ENCODE measurements at regions not wholly inside any gene's neighbourhood (a gene's known extent, or its start where the extent isn't known, plus 50 kb on each side); places are given as distances from the start of the nearest gene placed in this dataset.

DNA sequence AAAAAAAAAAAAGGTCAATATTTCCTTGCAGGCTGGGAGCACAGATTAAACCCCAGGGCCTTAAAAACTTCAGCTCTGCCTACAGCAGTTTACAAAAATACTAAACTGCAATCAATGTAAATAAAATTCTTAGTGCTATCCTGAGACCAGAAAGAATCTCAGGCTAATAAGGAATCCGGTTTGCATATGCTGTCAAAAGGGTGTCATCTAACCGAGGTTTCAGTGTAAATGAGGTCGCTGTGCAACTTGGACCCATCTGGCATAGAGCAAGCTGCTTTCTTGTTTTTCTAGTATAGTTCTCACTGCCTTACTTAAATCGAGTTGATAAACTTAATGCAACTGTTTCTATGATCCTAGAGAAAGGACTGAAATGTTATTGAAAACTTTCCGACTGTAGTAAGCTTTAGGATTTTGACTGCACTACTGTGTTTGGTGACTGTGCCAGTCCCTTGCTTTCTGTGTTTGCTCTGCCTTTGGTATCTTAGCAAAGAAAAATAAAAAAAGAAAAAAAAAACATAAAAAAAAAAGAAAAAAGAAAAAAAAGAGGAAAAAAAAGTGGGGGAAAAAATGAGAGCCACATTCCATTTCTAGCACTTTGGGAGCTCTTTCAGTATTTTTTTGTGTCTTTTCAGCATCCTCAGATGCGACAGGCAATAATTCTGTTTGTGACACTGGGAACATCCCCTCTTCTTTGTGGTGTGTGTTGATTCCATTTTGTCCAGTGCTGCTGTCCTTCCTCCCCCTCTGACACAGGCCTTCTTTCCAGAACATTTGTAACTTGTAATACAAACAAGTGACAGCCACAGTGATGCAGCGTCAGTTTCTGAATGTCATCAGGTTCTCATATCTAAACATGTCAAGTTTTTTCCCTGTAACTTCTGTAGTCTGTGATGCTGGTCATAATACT is 340.5 kb downstream of the ZNF536 start:
- ChIA-PET CTCF (no interaction called here), POLR2A (no interaction called here)
- no peak for DNase-seq (ENCODE audit: low spot score)
- no peaks in the 10 kb centered on the region for H3K36me3 Mint-ChIP-seq
- no peaks in the 10 kb centered on the region for H3K27me3 Mint-ChIP-seq (ENCODE audit: low read depth)
- H3K9me3 Mint-ChIP-seq, result no peaks in the 10 kb centered on the region
- H3K4me3 Mint-ChIP-seq, result no peak overlapping the region
- H3K4me1 Mint-ChIP-seq, result peaks cover 24% of the 10 kb centered on the region
- no peak for ATAC-seq
- TF ChIP-seq, protein P1, sequence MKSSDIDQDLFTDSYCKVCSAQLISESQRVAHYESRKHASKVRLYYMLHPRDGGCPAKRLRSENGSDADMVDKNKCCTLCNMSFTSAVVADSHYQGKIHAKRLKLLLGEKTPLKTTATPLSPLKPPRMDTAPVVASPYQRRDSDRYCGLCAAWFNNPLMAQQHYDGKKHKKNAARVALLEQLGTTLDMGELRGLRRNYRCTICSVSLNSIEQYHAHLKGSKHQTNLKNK (CRISPR knock-in tag; IDR thresholded peaks at IDR 0.05), result no peak
- TF ChIP-seq CREM (CRISPR knock-in tag; IDR thresholded peaks at IDR 0.05) (no peak), EMX1 (CRISPR knock-in tag; IDR thresholded peaks at IDR 0.05) (no peak), NFATC4 (CRISPR knock-in tag; IDR thresholded peaks at IDR 0.05) (no peak), MYBL2 (CRISPR knock-in tag; IDR thresholded peaks at IDR 0.05) (no peak), PRRX2 (CRISPR knock-in tag; IDR thresholded peaks at IDR 0.05) (no peak), KAT7 (CRISPR knock-in tag; IDR thresholded peaks at IDR 0.05; ENCODE audit: borderline replicate concordance) (no peak), TP53 (CRISPR knock-in tag; IDR thresholded peaks at IDR 0.05) (no peak), TEAD4 (CRISPR knock-in tag; IDR thresholded peaks at IDR 0.05) (no peak)
- TF ChIP-seq, protein P2, sequence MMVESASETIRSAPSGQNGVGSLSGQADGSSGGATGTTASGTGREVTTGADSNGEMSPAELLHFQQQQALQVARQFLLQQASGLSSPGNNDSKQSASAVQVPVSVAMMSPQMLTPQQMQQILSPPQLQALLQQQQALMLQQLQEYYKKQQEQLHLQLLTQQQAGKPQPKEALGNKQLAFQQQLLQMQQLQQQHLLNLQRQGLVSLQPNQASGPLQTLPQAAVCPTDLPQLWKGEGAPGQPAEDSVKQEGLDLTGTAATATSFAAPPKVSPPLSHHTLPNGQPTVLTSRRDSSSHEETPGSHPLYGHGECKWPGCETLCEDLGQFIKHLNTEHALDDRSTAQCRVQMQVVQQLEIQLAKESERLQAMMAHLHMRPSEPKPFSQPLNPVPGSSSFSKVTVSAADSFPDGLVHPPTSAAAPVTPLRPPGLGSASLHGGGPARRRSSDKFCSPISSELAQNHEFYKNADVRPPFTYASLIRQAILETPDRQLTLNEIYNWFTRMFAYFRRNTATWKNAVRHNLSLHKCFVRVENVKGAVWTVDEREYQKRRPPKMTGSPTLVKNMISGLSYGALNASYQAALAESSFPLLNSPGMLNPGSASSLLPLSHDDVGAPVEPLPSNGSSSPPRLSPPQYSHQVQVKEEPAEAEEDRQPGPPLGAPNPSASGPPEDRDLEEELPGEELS (CRISPR knock-in tag; IDR thresholded peaks at IDR 0.05), result no peak
- TF ChIP-seq, protein P3, sequence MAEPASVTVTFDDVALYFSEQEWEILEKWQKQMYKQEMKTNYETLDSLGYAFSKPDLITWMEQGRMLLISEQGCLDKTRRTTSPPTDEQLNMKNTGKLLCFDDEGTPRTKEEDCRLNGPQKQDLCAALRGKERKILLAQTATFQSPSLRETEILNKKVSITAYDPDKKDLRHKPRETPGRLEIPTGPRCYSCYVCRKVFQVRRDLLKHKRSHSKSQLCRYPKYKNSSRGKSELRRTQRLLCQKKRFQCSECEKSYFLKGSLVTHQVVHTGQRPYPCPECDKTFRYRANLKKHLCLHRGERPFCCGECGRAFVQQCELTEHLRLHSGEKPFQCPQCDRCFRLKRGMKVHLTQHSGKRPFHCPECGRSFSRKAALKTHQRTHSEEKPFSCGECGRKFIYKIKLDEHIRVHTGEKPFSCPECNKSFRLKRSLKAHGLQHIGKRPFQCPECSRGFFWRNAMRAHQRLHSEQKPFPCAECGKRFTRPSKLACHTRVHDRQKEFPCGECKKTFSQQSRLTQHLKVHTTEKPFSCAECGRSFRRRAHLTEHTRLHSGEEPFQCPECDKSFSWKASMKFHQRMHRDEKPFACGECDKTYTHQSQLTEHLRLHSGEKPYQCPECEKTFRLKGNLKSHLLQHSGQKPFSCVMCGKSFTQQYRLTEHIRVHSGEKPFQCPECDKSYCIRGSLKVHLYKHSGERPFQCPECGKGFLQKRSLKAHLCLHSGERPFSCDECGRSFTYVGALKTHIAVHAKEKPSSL (CRISPR knock-in tag; conservative IDR thresholded peaks at IDR 0.05), result no peak
- TF ChIP-seq, protein P4, sequence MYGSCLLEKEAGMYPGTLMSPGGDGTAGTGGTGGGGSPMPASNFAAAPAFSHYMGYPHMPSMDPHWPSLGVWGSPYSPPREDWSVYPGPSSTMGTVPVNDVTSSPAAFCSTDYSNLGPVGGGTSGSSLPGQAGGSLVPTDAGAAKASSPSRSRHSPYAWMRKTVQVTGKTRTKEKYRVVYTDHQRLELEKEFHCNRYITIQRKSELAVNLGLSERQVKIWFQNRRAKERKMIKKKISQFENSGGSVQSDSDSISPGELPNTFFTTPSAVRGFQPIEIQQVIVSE (CRISPR knock-in tag; IDR thresholded peaks at IDR 0.05; ENCODE audit: borderline replicate concordance), result no peak
- TF ChIP-seq, protein P5, sequence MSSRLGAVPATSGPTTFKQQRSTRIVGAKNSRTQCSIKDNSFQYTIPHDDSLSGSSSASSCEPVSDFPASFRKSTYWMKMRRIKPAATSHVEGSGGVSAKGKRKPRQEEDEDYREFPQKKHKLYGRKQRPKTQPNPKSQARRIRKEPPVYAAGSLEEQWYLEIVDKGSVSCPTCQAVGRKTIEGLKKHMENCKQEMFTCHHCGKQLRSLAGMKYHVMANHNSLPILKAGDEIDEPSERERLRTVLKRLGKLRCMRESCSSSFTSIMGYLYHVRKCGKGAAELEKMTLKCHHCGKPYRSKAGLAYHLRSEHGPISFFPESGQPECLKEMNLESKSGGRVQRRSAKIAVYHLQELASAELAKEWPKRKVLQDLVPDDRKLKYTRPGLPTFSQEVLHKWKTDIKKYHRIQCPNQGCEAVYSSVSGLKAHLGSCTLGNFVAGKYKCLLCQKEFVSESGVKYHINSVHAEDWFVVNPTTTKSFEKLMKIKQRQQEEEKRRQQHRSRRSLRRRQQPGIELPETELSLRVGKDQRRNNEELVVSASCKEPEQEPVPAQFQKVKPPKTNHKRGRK (CRISPR knock-in tag; IDR thresholded peaks at IDR 0.05; ENCODE audit: borderline replicate concordance), result no peak
- H3K27ac Mint-ChIP-seq, result no peak overlapping the region

DNA sequence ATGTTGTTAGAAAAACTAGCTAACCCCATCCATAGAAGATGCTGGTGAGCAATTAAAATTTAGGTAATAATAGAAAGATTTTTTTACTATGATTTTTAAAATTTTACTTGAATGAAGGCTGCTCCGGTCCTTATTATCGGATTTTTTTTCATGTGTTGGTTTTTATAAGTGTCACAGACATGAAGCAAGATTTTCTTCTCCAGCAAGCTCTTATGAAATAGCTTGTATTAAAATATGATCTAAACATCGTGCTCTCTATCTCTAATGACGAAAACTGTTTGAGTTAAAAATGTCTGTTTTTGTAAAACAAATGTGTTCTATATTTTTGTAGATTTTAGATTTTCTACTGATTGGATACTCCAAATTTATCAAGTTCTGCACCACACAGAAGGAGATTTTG is 339.6 kb downstream of the ZNF536 start:
- H3K4me1 Mint-ChIP-seq, result peaks cover 24% of the 10 kb centered on the region
- TF ChIP-seq, protein P6, sequence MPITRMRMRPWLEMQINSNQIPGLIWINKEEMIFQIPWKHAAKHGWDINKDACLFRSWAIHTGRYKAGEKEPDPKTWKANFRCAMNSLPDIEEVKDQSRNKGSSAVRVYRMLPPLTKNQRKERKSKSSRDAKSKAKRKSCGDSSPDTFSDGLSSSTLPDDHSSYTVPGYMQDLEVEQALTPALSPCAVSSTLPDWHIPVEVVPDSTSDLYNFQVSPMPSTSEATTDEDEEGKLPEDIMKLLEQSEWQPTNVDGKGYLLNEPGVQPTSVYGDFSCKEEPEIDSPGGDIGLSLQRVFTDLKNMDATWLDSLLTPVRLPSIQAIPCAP (CRISPR knock-in tag; IDR thresholded peaks at IDR 0.05), result no peak
- TF ChIP-seq, protein P7, sequence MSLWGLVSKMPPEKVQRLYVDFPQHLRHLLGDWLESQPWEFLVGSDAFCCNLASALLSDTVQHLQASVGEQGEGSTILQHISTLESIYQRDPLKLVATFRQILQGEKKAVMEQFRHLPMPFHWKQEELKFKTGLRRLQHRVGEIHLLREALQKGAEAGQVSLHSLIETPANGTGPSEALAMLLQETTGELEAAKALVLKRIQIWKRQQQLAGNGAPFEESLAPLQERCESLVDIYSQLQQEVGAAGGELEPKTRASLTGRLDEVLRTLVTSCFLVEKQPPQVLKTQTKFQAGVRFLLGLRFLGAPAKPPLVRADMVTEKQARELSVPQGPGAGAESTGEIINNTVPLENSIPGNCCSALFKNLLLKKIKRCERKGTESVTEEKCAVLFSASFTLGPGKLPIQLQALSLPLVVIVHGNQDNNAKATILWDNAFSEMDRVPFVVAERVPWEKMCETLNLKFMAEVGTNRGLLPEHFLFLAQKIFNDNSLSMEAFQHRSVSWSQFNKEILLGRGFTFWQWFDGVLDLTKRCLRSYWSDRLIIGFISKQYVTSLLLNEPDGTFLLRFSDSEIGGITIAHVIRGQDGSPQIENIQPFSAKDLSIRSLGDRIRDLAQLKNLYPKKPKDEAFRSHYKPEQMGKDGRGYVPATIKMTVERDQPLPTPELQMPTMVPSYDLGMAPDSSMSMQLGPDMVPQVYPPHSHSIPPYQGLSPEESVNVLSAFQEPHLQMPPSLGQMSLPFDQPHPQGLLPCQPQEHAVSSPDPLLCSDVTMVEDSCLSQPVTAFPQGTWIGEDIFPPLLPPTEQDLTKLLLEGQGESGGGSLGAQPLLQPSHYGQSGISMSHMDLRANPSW (CRISPR knock-in tag; conservative IDR thresholded peaks at IDR 0.05; ENCODE audit: low read depth), result no peak
- TF ChIP-seq ZNF121 (CRISPR knock-in tag; IDR thresholded peaks at IDR 0.05) (no peak), SP1 (CRISPR knock-in tag; conservative IDR thresholded peaks at IDR 0.05) (no peak), SOX15 (CRISPR knock-in tag; IDR thresholded peaks at IDR 0.05) (no peak), ZNF232 (CRISPR knock-in tag; IDR thresholded peaks at IDR 0.05) (no peak)
- no peaks in the 10 kb centered on the region for H3K36me3 Mint-ChIP-seq
- H3K27ac Mint-ChIP-seq, result no peak overlapping the region
- no peaks in the 10 kb centered on the region for H3K9me3 Mint-ChIP-seq
- no peaks in the 10 kb centered on the region for H3K27me3 Mint-ChIP-seq (ENCODE audit: low read depth)
- DNase-seq (ENCODE audit: low spot score) (no peak), ATAC-seq (no peak)
- CTCF ChIA-PET, result interaction anchor here (0.8 to 1.7 kb wide), 5 partner anchors 8 to 343 kb away, joined by 3 to 9 read pairs (median 4); no protein-coding TSS in a partner anchor
- H3K4me3 Mint-ChIP-seq, result no peak overlapping the region
- POLR2A ChIA-PET, result no interaction called here
